Ovary (tissue), 7 donors: ENCODE measurements at regions not wholly inside any gene's neighbourhood (a gene's known extent, or its start where the extent isn't known, plus 50 kb on each side); places are given as distances from the start of the nearest gene placed in this dataset.

Source experiments
- DNase-seq, 5 donors: peaks; one replicate each; pipeline ENCODE4 v3.0.0-alpha.2; 2019 to 2020
- H3K27ac ChIP-seq, 2 donors: fragments of 200-600 bp; one replicate each; pipeline versions ENCODE4 v1.5.1 to v1.8.0; 2019 to 2022
- H3K27me3 ChIP-seq: fragments of 200-600 bp; one replicate; pipeline ENCODE4 v1.8.0; 2022
- H3K36me3 ChIP-seq: fragments of 200-600 bp; sonication (generic); one replicate; pipeline ENCODE4 v1.5.1; 2019
- H3K4me1 ChIP-seq: one replicate; pipeline ENCODE4 v1.8.1; 2013; ENCODE audit warnings: mild to moderate bottlenecking, moderate library complexity; ENCODE audit not compliant: insufficient read depth
- H3K4me3 ChIP-seq: fragments of 200-600 bp; sonication (generic); one replicate; pipeline ENCODE4 v1.5.1; 2017
- H3K9me3 ChIP-seq, 2 donors: fragments of 200-600 bp in 1 of 2; sonication (generic) in 1 of 2; one replicate each; pipeline versions ENCODE4 v1.5.1 to v1.8.1; 2013 to 2019; ENCODE audit warnings: mild to moderate bottlenecking in 1 of 2, moderate library complexity in 1 of 2
- CTCF ChIP-seq, 3 donors: fragments of 450-650 bp in 2 of 3; fragments of 200-600 bp in 1 of 3; IDR thresholded peaks; one replicate each; pipeline versions ENCODE4 v1.5.1 to v1.8.0; 2016 to 2022; ENCODE audit warnings: antibody characterized with exemption in 3 of 3, mild to moderate bottlenecking in 1 of 3
- EP300 ChIP-seq: sonication (generic); formaldehyde crosslinking; IDR thresholded peaks from one replicate; pipeline ENCODE4 v1.6.1; 2017; ENCODE audit warnings: antibody characterized with exemption
- POLR2A ChIP-seq: fragments of 450-650 bp; IDR thresholded peaks from one replicate; pipeline ENCODE4 v1.6.1; 2017; ENCODE audit warnings: antibody characterized with exemption, mild to moderate bottlenecking, moderate library complexity
- WGBS, 3 donors: extraction: QIAGEN DNeasy Blood & Tissue Kit in 1 of 3; methylation state at CpG; one replicate each; pipeline versions ENCODE4 v1.1.5 to v1.1.7; 2013 to 2017; 5-methylcytosine and 5-hydroxymethylcytosine counted together
- intact Hi-C, 4 donors: fragments of 100-400 bp; cut with DNase I; formaldehyde crosslinking; loops; one replicate each; pipeline versions ENCODE4 v1.11.0 to v1.15.1; 2022 to 2023
- donor health status: DM: no; HTN: no; CAD: no; lungs with moderate emphysema.
- donor health status: DM: no; HTN: no; CAD: no.
- donor health status: Bipolar disorder and iron deficiency.
- donor health status: DM: no; HTN: no; CAD: no.
- donor health status: DM: yes; HTN: yes; CAD: no.

- no peak for DNase-seq
- Histone ChIP-seq H3K27me3 (no peaks in the 10 kb centered on the region), H3K36me3 (no peaks in the 10 kb centered on the region), H3K27ac (no peak overlapping the region), H3K4me1 (no peaks in the 10 kb centered on the region), H3K4me3 (no peak overlapping the region), H3K9me3 (no peaks in the 10 kb centered on the region)
- intact Hi-C loops: no loop called here
- no peak for TF ChIP-seq CTCF (IDR thresholded peaks at IDR 0.05)
- TF ChIP-seq EP300: no peak
- TF ChIP-seq POLR2A: no peak
- WGBS, 3 donors: 46 to 50% (median 49%) methylated on average over 2 of the region's 2 CpGs
Measured at GRCh38 chr4:107408968-107409367, 311.1 kb downstream of the PAPSS1 start.

- no peak for DNase-seq
- H3K4me3 ChIP-seq: no peak overlapping the region
- no peaks in the 10 kb centered on the region for H3K4me1 ChIP-seq
- no peaks in the 10 kb centered on the region for H3K36me3 ChIP-seq
- no peaks in the 10 kb centered on the region for H3K27me3 ChIP-seq
- H3K27ac ChIP-seq: no peak overlapping the region
- TF ChIP-seq CTCF (IDR thresholded peaks at IDR 0.05) (no peak), EP300 (no peak), POLR2A (no peak)
- no peaks in the 10 kb centered on the region for H3K9me3 ChIP-seq
- intact Hi-C loops: no loop called here
- 53 to 67% (median 67%) methylated on average over 6 of the region's 6 CpGs for whole genome bisulfite sequencing, 3 donors
Measured at GRCh38 chr4:107404591-107405300, 315.3 kb downstream of the PAPSS1 start.

- H3K9me3 ChIP-seq: no peaks in the 10 kb centered on the region
- H3K4me3 ChIP-seq: no peak overlapping the region
- no peaks in the 10 kb centered on the region for H3K36me3 ChIP-seq
- 69 to 77% (median 71%) methylated on average over 4 of the region's 4 CpGs for WGBS, 3 donors
- no peaks in the 10 kb centered on the region for H3K27me3 ChIP-seq
- TF ChIP-seq CTCF (IDR thresholded peaks at IDR 0.05) (no peak), POLR2A (no peak), EP300 (no peak)
- no peaks in the 10 kb centered on the region for H3K4me1 ChIP-seq
- H3K27ac ChIP-seq: no peak overlapping the region
- no peak for DNase-seq
- intact Hi-C loops: no loop called here
Measured at GRCh38 chr4:107402291-107402690, 317.7 kb downstream of the PAPSS1 start.

- Histone ChIP-seq H3K4me3 (no peak overlapping the region), H3K27me3 (no peaks in the 10 kb centered on the region), H3K9me3 (no peaks in the 10 kb centered on the region), H3K4me1 (no peaks in the 10 kb centered on the region), H3K27ac (no peak overlapping the region), H3K36me3 (no peaks in the 10 kb centered on the region)
- WGBS, 3 donors: 2 to 6% (median 2%) methylated on average over 2 of the region's 2 CpGs
- intact Hi-C loops: no loop called here
- TF ChIP-seq POLR2A (no peak), CTCF (IDR thresholded peaks at IDR 0.05) (no peak), EP300 (no peak)
- DNase-seq: no peak
Measured at GRCh38 chr4:107392951-107393350, 327.1 kb downstream of the PAPSS1 start.
